BLaER1 treated with 17β-estradiol and CSF1 and Interleukin-3, amounts not matched to agents 10 nM and 100 nM (cell line): ENCODE measurements at regions not wholly inside any gene's neighbourhood (a gene's known extent, or its start where the extent isn't known, plus 50 kb on each side); places are given as distances from the start of the nearest gene placed in this dataset.

Experiments
- H3K27ac ChIP-seq, 11 experiments: shearing (Covaris generic); formaldehyde crosslinking; 2 replicates each; pipeline ENCODE4 v1.8.1; 2022
- H3K27me3 ChIP-seq, 11 experiments: shearing (Covaris generic); formaldehyde crosslinking; 2 replicates each; pipeline ENCODE4 v1.8.1; 2022
- H3K36me3 ChIP-seq, 11 experiments: shearing (Covaris generic); formaldehyde crosslinking; 2 replicates each; pipeline ENCODE4 v1.8.1; 2022
- H3K4me1 ChIP-seq, 10 experiments: shearing (Covaris generic); formaldehyde crosslinking; 2 replicates each; pipeline ENCODE4 v1.8.1; 2022
- H3K4me2 ChIP-seq, 11 experiments: shearing (Covaris generic); formaldehyde crosslinking; 2 replicates each; pipeline ENCODE4 v1.8.1; 2022
- H3K4me3 ChIP-seq, 10 experiments: shearing (Covaris generic); formaldehyde crosslinking; 2 replicates each; pipeline ENCODE4 v1.8.1; 2022
- H3K9ac ChIP-seq, 11 experiments: shearing (Covaris generic); formaldehyde crosslinking; 2 replicates each; pipeline ENCODE4 v1.8.1; 2022
- H3K9me3 ChIP-seq, 11 experiments: shearing (Covaris generic); formaldehyde crosslinking; replicated peaks in 1 of 11; 2 replicates each; pipeline ENCODE4 v1.8.1; 2022
- H4K20me1 ChIP-seq, 11 experiments: shearing (Covaris generic); formaldehyde crosslinking; 2 replicates each; pipeline ENCODE4 v1.8.1; 2022
- Cebpa-rat ChIP-seq, 11 experiments: shearing (Covaris generic); IDR thresholded peaks; 2 replicates each; pipeline ENCODE4 v1.8.1; 2022

DNA sequence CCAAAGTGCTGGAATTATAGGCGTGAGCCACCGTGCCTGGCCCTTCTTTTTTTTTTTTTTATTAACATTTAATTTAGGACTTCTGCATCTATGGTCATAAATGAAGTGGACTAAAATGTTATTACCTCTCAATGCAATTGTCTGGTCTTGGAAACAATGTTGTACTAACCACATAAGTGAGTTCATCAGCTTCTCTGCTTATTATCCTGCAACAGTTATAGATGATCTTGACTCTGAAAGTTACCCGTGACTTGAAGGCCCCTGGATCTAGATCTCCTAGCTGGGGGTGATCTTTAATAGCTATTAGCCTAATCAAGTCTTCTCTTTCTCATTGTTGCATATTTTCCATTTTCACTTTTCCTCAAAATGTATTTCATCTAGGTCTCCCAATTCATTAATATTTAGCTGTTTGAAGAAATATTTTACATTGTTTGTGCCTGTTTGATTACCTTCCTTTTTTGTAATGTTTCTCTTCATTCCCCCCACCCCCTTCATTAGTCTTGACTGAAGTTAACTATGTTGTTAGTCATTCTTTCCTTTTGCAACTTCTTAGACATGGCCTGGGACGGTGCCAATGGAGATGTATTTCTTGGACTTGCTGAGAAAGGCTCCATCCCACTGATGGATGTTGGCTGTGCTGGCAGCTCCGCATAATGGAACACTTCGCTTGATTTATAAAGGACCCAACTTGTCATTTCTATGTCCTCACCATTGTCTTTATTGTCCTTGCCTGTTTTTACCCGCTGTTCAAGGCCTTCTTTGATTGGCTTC is 141.6 kb upstream of the RIOK3 start:
- H4K20me1 ChIP-seq, result no peaks in the 10 kb centered on the region
- peaks cover 24 to 62% (median 39%) of the 10 kb centered on the region in 10 experiments for H3K4me1 ChIP-seq
- H3K27ac ChIP-seq, result peak overlapping the region in 1 of 11 experiments; percentile 28; a peak in 1 of 22 replicates
- no peak for TF ChIP-seq Cebpa-rat (IDR thresholded peaks at IDR 0.05)
- H3K27me3 ChIP-seq, result no peaks in the 10 kb centered on the region
- peaks cover 0 to 21% (median 6%) of the 10 kb centered on the region in 11 experiments; a peak in 6 of 22 replicates for H3K36me3 ChIP-seq
- no peak overlapping the region for H3K9ac ChIP-seq
- H3K9me3 ChIP-seq, result peaks cover 0 to 11% (median 6%) of the 10 kb centered on the region in 11 experiments; a peak in 6 of 22 replicates
- H3K4me2 ChIP-seq, result peak overlapping the region in 5 of 11 experiments; percentile 6 to 54 (median 34); a peak in 8 of 22 replicates
- no peak overlapping the region for H3K4me3 ChIP-seq

GRCh38 chr18:23313379-23313778 is 139.7 kb upstream of the RIOK3 start:
- H3K4me2 ChIP-seq, result no peak overlapping the region
- peaks cover 0 to 21% (median 6%) of the 10 kb centered on the region in 11 experiments; a peak in 6 of 22 replicates for H3K36me3 ChIP-seq
- peaks cover 5 to 55% (median 24%) of the 10 kb centered on the region in 10 experiments for H3K4me1 ChIP-seq
- H3K27me3 ChIP-seq, result no peaks in the 10 kb centered on the region
- H3K27ac ChIP-seq, result no peak overlapping the region
- H4K20me1 ChIP-seq, result no peaks in the 10 kb centered on the region
- no peak overlapping the region for H3K4me3 ChIP-seq
- H3K9me3 ChIP-seq, result peaks cover 0 to 11% (median 6%) of the 10 kb centered on the region in 11 experiments; a peak in 6 of 22 replicates
- no peak for TF ChIP-seq Cebpa-rat (IDR thresholded peaks at IDR 0.05)
- no peak overlapping the region for H3K9ac ChIP-seq

GRCh38 chr18:23314672-23315071 is 138.4 kb upstream of the RIOK3 start:
- TF ChIP-seq Cebpa-rat (IDR thresholded peaks at IDR 0.05), result no peak
- H3K4me2 ChIP-seq, result no peak overlapping the region
- H3K9ac ChIP-seq, result no peak overlapping the region
- H4K20me1 ChIP-seq, result no peaks in the 10 kb centered on the region
- peaks cover 0 to 47% (median 20%) of the 10 kb centered on the region in 10 experiments; a peak in 18 of 20 replicates for H3K4me1 ChIP-seq
- H3K27me3 ChIP-seq, result no peaks in the 10 kb centered on the region
- H3K4me3 ChIP-seq, result no peak overlapping the region
- H3K36me3 ChIP-seq, result peaks cover 0 to 19% (median 4%) of the 10 kb centered on the region in 11 experiments; a peak in 6 of 22 replicates
- peaks cover 0 to 11% (median 6%) of the 10 kb centered on the region in 11 experiments; a peak in 6 of 22 replicates for H3K9me3 ChIP-seq
- H3K27ac ChIP-seq, result no peak overlapping the region

- H3K36me3 ChIP-seq, result peaks cover 0 to 10% (median 4%) of the 10 kb centered on the region in 11 experiments; a peak in 6 of 22 replicates
- peaks cover 0 to 11% (median 6%) of the 10 kb centered on the region in 11 experiments; a peak in 6 of 22 replicates for H3K9me3 ChIP-seq
- no peaks in the 10 kb centered on the region for H4K20me1 ChIP-seq
- H3K27me3 ChIP-seq, result no peaks in the 10 kb centered on the region
- peak overlapping the region in 5 of 11 experiments; percentile 19 to 43 (median 20); a peak in 6 of 22 replicates for H3K4me2 ChIP-seq
- H3K4me1 ChIP-seq, result peaks cover 14 to 43% (median 32%) of the 10 kb centered on the region in 10 experiments
- TF ChIP-seq Cebpa-rat (IDR thresholded peaks at IDR 0.05), result no peak
- H3K4me3 ChIP-seq, result no peak overlapping the region
- no peak overlapping the region for H3K9ac ChIP-seq
- H3K27ac ChIP-seq, result no peak overlapping the region
These were observed 136.8 kb upstream of the RIOK3 start for GRCh38 chr18:23316316-23316715.

DNA sequence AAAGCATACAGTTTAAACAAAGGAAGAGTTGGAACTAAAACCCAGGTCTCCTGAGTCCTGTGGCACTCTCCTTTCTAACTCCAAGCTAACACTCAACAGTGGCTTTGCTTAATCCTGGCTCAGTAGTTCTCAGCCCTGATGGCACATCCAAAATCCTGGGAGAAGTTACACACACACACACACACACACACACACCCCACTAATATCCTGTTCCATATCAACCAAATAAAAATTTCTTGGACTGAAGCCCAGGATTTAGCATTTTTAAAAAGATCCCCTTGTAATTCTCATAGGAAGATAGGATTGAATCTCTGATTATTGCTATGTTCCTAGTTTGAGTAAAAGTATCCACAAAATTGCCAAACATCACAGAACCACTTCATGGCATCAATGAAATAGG is 136.1 kb upstream of the RIOK3 start:
- no peak overlapping the region for H3K4me2 ChIP-seq

GRCh38 chr18:23317975-23318675 is 135.0 kb upstream of the RIOK3 start:
- H3K27ac ChIP-seq, result no peak overlapping the region
- H3K4me1 ChIP-seq, result peaks cover 16 to 42% (median 33%) of the 10 kb centered on the region in 10 experiments
- H3K27me3 ChIP-seq, result no peaks in the 10 kb centered on the region
- H4K20me1 ChIP-seq, result no peaks in the 10 kb centered on the region
- H3K9ac ChIP-seq, result no peak overlapping the region
- H3K36me3 ChIP-seq, result peaks cover 0 to 10% (median 0%) of the 10 kb centered on the region in 11 experiments; a peak in 5 of 22 replicates
- H3K4me3 ChIP-seq, result no peak overlapping the region
- TF ChIP-seq Cebpa-rat (IDR thresholded peaks at IDR 0.05), result no peak
- H3K9me3 ChIP-seq, result peaks cover 0 to 11% (median 6%) of the 10 kb centered on the region in 11 experiments; a peak in 6 of 22 replicates
- peak overlapping the region in 5 of 11 experiments; percentile 4 to 37 (median 31); a peak in 8 of 22 replicates for H3K4me2 ChIP-seq

More for the DNA sequence above, 136.1 kb upstream of the RIOK3 start:
- Histone ChIP-seq H3K4me1 (peaks cover 16 to 40% (median 32%) of the 10 kb centered on the region in 10 experiments), H4K20me1 (no peaks in the 10 kb centered on the region), H3K4me3 (no peak overlapping the region), H3K27me3 (no peaks in the 10 kb centered on the region), H3K9ac (no peak overlapping the region), H3K9me3 (peaks cover 0 to 11% (median 6%) of the 10 kb centered on the region in 11 experiments; a peak in 6 of 22 replicates), H3K36me3 (peaks cover 0 to 10% (median 3%) of the 10 kb centered on the region in 11 experiments; a peak in 6 of 22 replicates), H3K27ac (no peak overlapping the region)
- no peak for TF ChIP-seq Cebpa-rat (IDR thresholded peaks at IDR 0.05)

GRCh38 chr18:23320709-23321236 is 132.3 kb upstream of the RIOK3 start:
- Histone ChIP-seq H4K20me1 (no peaks in the 10 kb centered on the region), H3K4me3 (no peak overlapping the region), H3K4me1 (peaks cover 22 to 46% (median 36%) of the 10 kb centered on the region in 10 experiments), H3K36me3 (peaks cover 0 to 11% (median 0%) of the 10 kb centered on the region in 11 experiments; a peak in 5 of 22 replicates), H3K9ac (no peak overlapping the region), H3K9me3 (peaks cover 2 to 11% (median 6%) of the 10 kb centered on the region in 11 experiments; a peak in 19 of 22 replicates), H3K27ac (peak overlapping the region in 3 of 11 experiments; percentile 7 to 41 (median 13); a peak in 4 of 22 replicates), H3K27me3 (no peaks in the 10 kb centered on the region), H3K4me2 (peak overlapping the region; percentile 35 to 76 (median 65))
- no peak for TF ChIP-seq Cebpa-rat (IDR thresholded peaks at IDR 0.05)

DNA sequence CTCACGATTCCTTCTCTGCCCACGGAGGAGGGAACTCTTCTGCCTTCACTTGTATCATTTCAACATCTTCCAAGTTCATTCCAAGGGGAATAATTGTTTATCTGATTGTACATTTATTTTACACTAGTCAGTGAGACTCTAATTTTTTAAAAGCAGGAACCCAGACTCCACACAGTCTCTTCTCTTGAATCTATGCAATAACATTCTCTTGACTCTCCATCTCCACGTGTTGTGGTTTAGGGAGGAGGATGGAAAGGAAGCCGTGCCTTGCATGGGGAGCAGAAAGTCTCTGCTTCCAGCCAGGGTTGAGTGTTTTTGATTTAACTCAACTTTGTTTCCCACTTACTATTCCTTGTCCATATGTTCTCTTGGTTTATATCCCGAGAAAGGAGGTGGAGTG is 131.1 kb upstream of the RIOK3 start:
- Histone ChIP-seq H3K4me2 (peak overlapping the region in 3 of 11 experiments; percentile 1 to 65 (median 9); a peak in 1 of 22 replicates), H3K9ac (no peak overlapping the region), H4K20me1 (no peaks in the 10 kb centered on the region), H3K4me1 (peaks cover 22 to 43% (median 32%) of the 10 kb centered on the region in 10 experiments), H3K27me3 (no peaks in the 10 kb centered on the region), H3K36me3 (peaks cover 0 to 14% (median 0%) of the 10 kb centered on the region in 11 experiments; a peak in 5 of 22 replicates), H3K4me3 (no peak overlapping the region), H3K9me3 (peaks cover 5 to 21% (median 12%) of the 10 kb centered on the region in 11 experiments; a peak in 19 of 22 replicates), H3K27ac (no peak overlapping the region)
- no peak for TF ChIP-seq Cebpa-rat (IDR thresholded peaks at IDR 0.05)
